ENCODE measurements at regions not wholly inside any gene's neighbourhood (a gene's known extent, or its start where the extent isn't known, plus 50 kb on each side); places are given as distances from the start of the nearest gene placed in this dataset.

DNA sequence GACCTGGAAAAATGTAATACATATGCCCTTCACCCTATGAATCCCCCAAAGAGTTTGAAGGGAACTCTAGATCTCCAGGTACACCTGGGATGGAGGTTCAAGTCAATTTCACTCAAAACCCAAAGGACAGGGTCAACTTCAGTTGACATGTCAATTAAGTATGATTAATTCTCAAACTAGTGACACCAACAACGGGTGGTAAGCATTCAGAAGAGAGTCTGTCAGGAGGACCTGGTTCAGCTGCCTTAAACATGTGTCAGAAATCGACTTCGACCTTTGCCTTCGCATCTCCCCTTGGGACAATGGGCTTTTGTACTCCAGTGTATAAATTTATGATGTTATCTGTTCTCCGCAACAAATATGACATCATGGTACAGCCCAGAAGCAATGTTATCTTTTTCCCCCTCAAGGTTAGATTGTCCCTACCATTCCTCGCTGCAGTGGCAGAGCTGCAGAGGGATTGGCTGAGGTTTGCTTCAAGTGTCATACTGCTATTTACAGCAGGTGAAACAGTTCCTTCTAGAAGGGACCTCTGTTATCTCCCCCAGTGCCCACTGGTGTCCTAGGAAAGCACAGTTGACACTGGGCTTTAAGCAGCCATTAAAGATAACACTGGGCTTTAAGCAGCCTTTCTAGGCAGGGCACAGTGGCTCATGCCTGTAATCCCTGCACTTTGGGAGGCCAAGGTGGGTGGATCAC is 94.7 kb upstream of the SNX9 start:
- no peak overlapping the region for H4K91ac ChIP-seq (replicated peaks; ENCODE audit: insufficient read length, low read length)
- CTCF ChIA-PET (ENCODE audit: partially characterized antibody) = interaction anchor here (0.6 to 0.7 kb wide), 2 partner anchors 28 to 148 kb away, joined by 3 read pairs; no protein-coding TSS in a partner anchor
- FAIRE-seq = no peak
- H2AFZ ChIP-seq (ENCODE audit: low read length) = no peak overlapping the region
- POLR2A ChIA-PET (ENCODE audit: partially characterized antibody) = no interaction called here
- H4K8ac ChIP-seq (ENCODE audit: extremely low read depth, insufficient read depth, low read length) = no peak overlapping the region
- H4K5ac ChIP-seq (ENCODE audit: insufficient read length, low read depth, low read length) = no peak overlapping the region
- no peak overlapping the region for H2AK5ac ChIP-seq (ENCODE audit: low read depth, low read length)
- no peak overlapping the region for H3K56ac ChIP-seq (replicated peaks; ENCODE audit: insufficient read length, low read depth, low read length)
- H3K9ac ChIP-seq (replicated peaks in 1 of 4; ENCODE audit: extremely low read depth in 1 of 4, low read depth in 3 of 4, low read length in 3 of 4) = no peak overlapping the region
- no peak overlapping the region for H2BK5ac ChIP-seq (ENCODE audit: low read depth, low read length)
- no peaks in the 10 kb centered on the region for H3K36me3 ChIP-seq (ENCODE audit: control insufficient read depth in 2 of 4, insufficient read depth in 4 of 4, low read length in 3 of 4)
- no peak for DNase-seq (ENCODE audit: low read depth in 1 of 2, low spot score in 2 of 2)
- H2BK15ac ChIP-seq (ENCODE audit: low read length) = no peak overlapping the region
- no peaks in the 10 kb centered on the region for H4K20me1 ChIP-seq (replicated peaks in 1 of 2; ENCODE audit: control insufficient read depth in 1 of 2, insufficient read depth in 2 of 2, low read length in 2 of 2)
- no peak overlapping the region for H2BK120ac ChIP-seq (replicated peaks; ENCODE audit: low read depth, low read length)
- no peak overlapping the region for H3K4me3 ChIP-seq (ENCODE audit: extremely low read depth in 1 of 4, insufficient read depth in 2 of 4, low read depth in 3 of 4, low read length in 4 of 4)
- H3K14ac ChIP-seq (ENCODE audit: insufficient read length) = no peak overlapping the region
- no peaks in the 10 kb centered on the region for H3K23me2 ChIP-seq (ENCODE audit: low read depth, low read length)
- H3K9me3 ChIP-seq (ENCODE audit: insufficient read depth in 2 of 2, low read depth in 1 of 2, low read length in 1 of 2) = peaks cover 6 to 10% of the 10 kb centered on the region in 2 experiments; a peak in 1 of 4 replicates
- no peak overlapping the region; the same call in 1 of the 2 replicates for H2BK20ac ChIP-seq (ENCODE audit: low read length)
- no peaks in the 10 kb centered on the region for H3K79me2 ChIP-seq (ENCODE audit: control insufficient read depth in 1 of 2, insufficient read depth in 2 of 2, low read length in 2 of 2)
- H3K23ac ChIP-seq (ENCODE audit: insufficient read length) = no peak overlapping the region
- H3K4me2 ChIP-seq (ENCODE audit: insufficient read depth in 1 of 2, low read depth in 2 of 2, low read length in 2 of 2) = no peak overlapping the region
- no peak overlapping the region for H3K18ac ChIP-seq (ENCODE audit: extremely low read depth, low read length)
- no peaks in the 10 kb centered on the region for H3K79me1 ChIP-seq (ENCODE audit: low read depth, low read length)
- no peak overlapping the region for H3K27ac ChIP-seq (ENCODE audit: low read depth, low read length)
- H3K4ac ChIP-seq (replicated peaks; ENCODE audit: insufficient read length, low read depth, low read length) = no peak overlapping the region
- no peaks in the 10 kb centered on the region; a peak in 1 of 7 replicates for H3K4me1 ChIP-seq (replicated peaks in 1 of 4; ENCODE audit: control insufficient read depth in 3 of 4, insufficient read depth in 4 of 4, low read length in 3 of 4)
- H3K27me3 ChIP-seq (replicated peaks in 1 of 4; ENCODE audit: control insufficient read depth in 3 of 4, extremely low read depth in 1 of 4, insufficient read depth in 3 of 4, low read length in 3 of 4) = no peaks in the 10 kb centered on the region
- 90% methylated on average over 6 of the region's 6 CpGs; no CpG with 5 or more reads in 1 of the 2 experiments for WGBS, 2 experiments (ENCODE audit: extremely low coverage in 1 of 2, insufficient coverage in 1 of 2, insufficient read length in 1 of 2, insufficient replicate concordance in 2 of 2, low coverage in 1 of 2, low lambda C conversion rate in 2 of 2, missing lambda C conversion rate in 1 of 2)
- 0 out of 2 replicates have a peak overlapping the region, but pooled peaks have one; percentile 28 for H2BK12ac ChIP-seq (ENCODE audit: low read depth, low read length)
